Omental fat pad (tissue), 3 donors: ENCODE measurements at regions not wholly inside any gene's neighbourhood (a gene's known extent, or its start where the extent isn't known, plus 50 kb on each side); places are given as distances from the start of the nearest gene placed in this dataset.
A peak's percentile ranks its signal among the peaks of the same experiment; 100 is the strongest.
"Not testable (repeated sequence)": the region's sequence is repeated elsewhere in the genome, so short reads cannot be mapped to it uniquely, and the experiment has no call there.

Experiments used
- ATAC-seq: fragments of 150-250 bp; one replicate; pipeline ENCODE4 v1.9.1; 2016; ENCODE audit warnings: mild to moderate bottlenecking, moderate library complexity; ENCODE audit not compliant: low FRiP score
- DNase-seq: peaks from one replicate; pipeline ENCODE4 v3.0.0-alpha.2; 2019; ENCODE audit warnings: low spot score
- CTCF ChIP-seq, 3 donors: fragments of 450-650 bp; IDR thresholded peaks; one replicate each; pipeline ENCODE4 v1.5.1; 2016 to 2017; ENCODE audit warnings: antibody characterized with exemption in 3 of 3, mild to moderate bottlenecking in 3 of 3, moderate library complexity in 2 of 3

GRCh38 chr12:119931402-119931801 is 54.3 kb upstream of the CIT start:
- no peak for DNase-seq
- ATAC-seq: no peak
- no peak for TF ChIP-seq CTCF (IDR thresholded peaks at IDR 0.05)

- no peak for DNase-seq
- no peak for ATAC-seq
Measured at GRCh38 chr12:119932921-119933320, 55.8 kb upstream of the CIT start.

GRCh38 chr12:119934780-119935179 is 54.3 kb upstream of the BICDL1 start:
- ATAC-seq: not testable (repeated sequence)

More at GRCh38 chr12:119932921-119933320, 55.8 kb upstream of the CIT start:
- no peak for TF ChIP-seq CTCF (IDR thresholded peaks at IDR 0.05)

GRCh38 chr12:119936705-119937311 is 52.2 kb upstream of the BICDL1 start:
- no peak for TF ChIP-seq CTCF (IDR thresholded peaks at IDR 0.05)
- no peak for ATAC-seq
- no peak for DNase-seq

More at GRCh38 chr12:119934780-119935179, 54.3 kb upstream of the BICDL1 start:
- not testable (repeated sequence) for DNase-seq

- DNase-seq: peak; percentile 40
- ATAC-seq: no peak
- TF ChIP-seq CTCF (IDR thresholded peaks at IDR 0.05): peak in 1 of 3 donors; percentile 25
Measured at GRCh38 chr12:119938049-119938667, 50.9 kb upstream of the BICDL1 start.
